ENCODE measurements at regions not wholly inside any gene's neighbourhood (a gene's known extent, or its start where the extent isn't known, plus 50 kb on each side); places are given as distances from the start of the nearest gene placed in this dataset.

- no peak for FAIRE-seq
- no peak for ATAC-seq
- Histone ChIP-seq H3K4me3 (no peak overlapping the region), H3K27me3 (replicated peaks in 1 of 2; ENCODE audit: control insufficient read depth in 2 of 2, insufficient read depth in 2 of 2, low read length in 1 of 2) (no peaks in the 10 kb centered on the region), H3K4me2 (ENCODE audit: control insufficient read depth, insufficient read depth) (no peak overlapping the region), H3K79me2 (ENCODE audit: control insufficient read depth, insufficient read depth, low read length) (no peaks in the 10 kb centered on the region), H3K27ac (ENCODE audit: control insufficient read depth, insufficient read depth) (no peak overlapping the region), H3K36me3 (ENCODE audit: control insufficient read depth in 2 of 2, insufficient read depth in 2 of 2, low read length in 1 of 2) (no peaks in the 10 kb centered on the region), H2AFZ (ENCODE audit: control insufficient read depth, low read depth, low read length) (no peak overlapping the region), H3K9ac (ENCODE audit: control insufficient read depth, insufficient read depth, low read length) (no peak overlapping the region), H4K20me1 (ENCODE audit: control insufficient read depth, insufficient read depth) (no peaks in the 10 kb centered on the region), H3K4me1 (ENCODE audit: control insufficient read depth, insufficient read depth, low read length) (no peaks in the 10 kb centered on the region), H3K9me3 (replicated peaks; ENCODE audit: control insufficient read depth, insufficient read depth, low read length) (no peaks in the 10 kb centered on the region)
- SMC1A ChIA-PET (ENCODE audit: uncharacterized antibody, unreplicated experiment), result no interaction called here
- RAD21 ChIA-PET (ENCODE audit: unreplicated experiment), result no interaction called here
- 90% methylated on average over 2 of the region's 2 CpGs for WGBS (ENCODE audit: insufficient coverage, insufficient replicate concordance, low lambda C conversion rate, missing lambda C conversion rate)
- in situ Hi-C loops (cut with MboI), result no loop called here
- TF ChIP-seq ESRRA (IDR thresholded peaks at IDR 0.05; ENCODE audit: low read length), result no peak
- TF ChIP-seq PAX5 (IDR thresholded peaks at IDR 0.05; ENCODE audit: borderline replicate concordance, low read depth, low read length), result no peak
- BruUV-seq (replicated peaks), result no TSS peak
- no peak for DNase-seq (ENCODE audit: low read depth, low spot score)
- intact Hi-C loops (cut with micrococcal nuclease; ENCODE audit: unreplicated experiment), result no loop called here
- CTCF ChIA-PET, result no interaction called here
- POLR2A ChIA-PET, result no interaction called here
Observed at GRCh38 chr1:82373710-82374109, 573.0 kb downstream of the ADGRL2 start.

GRCh38 chr1:82371844-82372498 lies 571.2 kb downstream of the ADGRL2 start:
- no TSS peak for BruUV-seq (replicated peaks)
- Histone ChIP-seq H3K4me1 (ENCODE audit: control insufficient read depth, insufficient read depth, low read length) (no peaks in the 10 kb centered on the region), H3K4me3 (no peak overlapping the region), H4K20me1 (ENCODE audit: control insufficient read depth, insufficient read depth) (no peaks in the 10 kb centered on the region), H3K27ac (ENCODE audit: control insufficient read depth, insufficient read depth) (no peak overlapping the region), H3K36me3 (ENCODE audit: control insufficient read depth in 2 of 2, insufficient read depth in 2 of 2, low read length in 1 of 2) (no peaks in the 10 kb centered on the region), H3K79me2 (ENCODE audit: control insufficient read depth, insufficient read depth, low read length) (no peaks in the 10 kb centered on the region), H2AFZ (ENCODE audit: control insufficient read depth, low read depth, low read length) (no peak overlapping the region), H3K9me3 (replicated peaks; ENCODE audit: control insufficient read depth, insufficient read depth, low read length) (no peaks in the 10 kb centered on the region), H3K9ac (ENCODE audit: control insufficient read depth, insufficient read depth, low read length) (no peak overlapping the region), H3K27me3 (replicated peaks in 1 of 2; ENCODE audit: control insufficient read depth in 2 of 2, insufficient read depth in 2 of 2, low read length in 1 of 2) (no peaks in the 10 kb centered on the region), H3K4me2 (ENCODE audit: control insufficient read depth, insufficient read depth) (no peak overlapping the region)
- CTCF ChIA-PET, result interaction anchor here (0.6 to 1.6 kb wide), 5 partner anchors 10 to 768 kb away, joined by 3 to 4 read pairs (median 3); no protein-coding TSS in a partner anchor
- SMC1A ChIA-PET (ENCODE audit: uncharacterized antibody, unreplicated experiment), result interaction anchor here (0.8 to 2.1 kb wide), 7 partner anchors 10 to 211 kb away, joined by 3 to 7 read pairs (median 4); no protein-coding TSS in a partner anchor
- WGBS (ENCODE audit: insufficient coverage, insufficient replicate concordance, low lambda C conversion rate, missing lambda C conversion rate), result 1% methylated on average over 3 of the region's 3 CpGs
- POLR2A ChIA-PET, result interaction anchor here (0.9 to 1.0 kb wide), 2 partner anchors 35 to 262 kb away, joined by 3 read pairs; no protein-coding TSS in a partner anchor
- DNase-seq (ENCODE audit: low read depth, low spot score), result no peak
- RAD21 ChIA-PET (ENCODE audit: unreplicated experiment), result interaction anchor here (0.9 to 1.0 kb wide), 3 partner anchors 35 to 263 kb away, joined by 3 read pairs; no protein-coding TSS in a partner anchor
- in situ Hi-C loops (cut with MboI) (no loop called here), intact Hi-C loops (cut with micrococcal nuclease; ENCODE audit: unreplicated experiment) (no loop called here)
- FAIRE-seq, result no peak
- no peak for ATAC-seq
- TF ChIP-seq NFIC (IDR thresholded peaks at IDR 0.05; ENCODE audit: low read depth, low read length), result no peak
- TF ChIP-seq CEBPZ (IDR thresholded peaks at IDR 0.05; ENCODE audit: low read depth, low read length), result no peak
- TF ChIP-seq SREBF1 (IDR thresholded peaks at IDR 0.05; ENCODE audit: low read length), result no peak
- no peak for TF ChIP-seq TAF1 (IDR thresholded peaks at IDR 0.05; ENCODE audit: borderline replicate concordance, low read depth, low read length)
- no peak for TF ChIP-seq ZBED1 (IDR thresholded peaks at IDR 0.05; ENCODE audit: borderline replicate concordance)
- TF ChIP-seq STAT3 (IDR thresholded peaks at IDR 0.05; ENCODE audit: low read depth, low read length), result no peak
- no peak for TF ChIP-seq BMI1 (IDR thresholded peaks at IDR 0.05; ENCODE audit: borderline replicate concordance)
- no peak for TF ChIP-seq RBBP5 (conservative IDR thresholded peaks at IDR 0.05)
- no peak for TF ChIP-seq ATF3 (IDR thresholded peaks at IDR 0.05; ENCODE audit: borderline replicate concordance, extremely low read depth, low read depth, low read length)
- TF ChIP-seq GATAD2B (conservative IDR thresholded peaks at IDR 0.05; ENCODE audit: low read depth), result no peak
- TF ChIP-seq ZNF274 (IDR thresholded peaks at IDR 0.05; ENCODE audit: insufficient read depth, insufficient read length), result no peak
- TF ChIP-seq USF2 (IDR thresholded peaks at IDR 0.05; ENCODE audit: borderline replicate concordance, low read depth, low read length), result no peak
